ENCODE measurements at regions not wholly inside any gene's neighbourhood (a gene's known extent, or its start where the extent isn't known, plus 50 kb on each side); places are given as distances from the start of the nearest gene placed in this dataset.
"Not testable (repeated sequence)": the region's sequence is repeated elsewhere in the genome, so short reads cannot be mapped to it uniquely, and the experiment has no call there.

GRCh38 chr12:62008703-62009102 lies 251.5 kb upstream of the USP15 start:
- TF ChIP-seq CTCF (IDR thresholded peaks at IDR 0.05; ENCODE audit: borderline replicate concordance, insufficient read depth, low read depth, low read length): no peak

GRCh38 chr12:62009445-62009844 lies 250.8 kb upstream of the USP15 start:
- H3K4me3 ChIP-seq (ENCODE audit: low read depth, low read length): no peak overlapping the region
- no peak for TF ChIP-seq CTCF (IDR thresholded peaks at IDR 0.05; ENCODE audit: borderline replicate concordance, insufficient read depth, low read depth, low read length)

More at GRCh38 chr12:62008703-62009102, 251.5 kb upstream of the USP15 start:
- no peak overlapping the region for H3K4me3 ChIP-seq (ENCODE audit: low read depth, low read length)

GRCh38 chr12:62010331-62010906 lies 249.8 kb upstream of the USP15 start:
- H3K4me3 ChIP-seq (ENCODE audit: low read depth, low read length): not testable (repeated sequence)

GRCh38 chr12:62010973-62011372 lies 249.2 kb upstream of the USP15 start:
- not testable (repeated sequence) for H3K4me3 ChIP-seq (ENCODE audit: low read depth, low read length)

GRCh38 chr12:62014330-62014729 lies 245.9 kb upstream of the USP15 start:
- TF ChIP-seq CTCF (IDR thresholded peaks at IDR 0.05; ENCODE audit: borderline replicate concordance, insufficient read depth, low read depth, low read length): no peak
- H3K4me3 ChIP-seq (ENCODE audit: low read depth, low read length): no peak overlapping the region

- TF ChIP-seq CTCF (IDR thresholded peaks at IDR 0.05; ENCODE audit: borderline replicate concordance, insufficient read depth, low read depth, low read length): no peak
- H3K4me3 ChIP-seq (ENCODE audit: low read depth, low read length): no peak overlapping the region
Observed at GRCh38 chr12:62016021-62016420, 244.2 kb upstream of the USP15 start.

- H3K4me3 ChIP-seq (ENCODE audit: low read depth, low read length): no peak overlapping the region
- no peak for TF ChIP-seq CTCF (IDR thresholded peaks at IDR 0.05; ENCODE audit: borderline replicate concordance, insufficient read depth, low read depth, low read length)
Observed at GRCh38 chr12:62021808-62022207, 238.4 kb upstream of the USP15 start.

- H3K4me3 ChIP-seq (ENCODE audit: low read depth, low read length): no peak overlapping the region
- no peak for TF ChIP-seq CTCF (IDR thresholded peaks at IDR 0.05; ENCODE audit: borderline replicate concordance, insufficient read depth, low read depth, low read length)
Observed at GRCh38 chr12:62028536-62028935, 231.7 kb upstream of the USP15 start.

All from GM12875 (cell line).